ENCODE measurements at regions not wholly inside any gene's neighbourhood (a gene's known extent, or its start where the extent isn't known, plus 50 kb on each side); places are given as distances from the start of the nearest gene placed in this dataset.

GRCh38 chr9:96027251-96028131 is 152.0 kb downstream of the ERCC6L2 start:
- DNase-seq (ENCODE audit: low spot score) (no peak), ATAC-seq (ENCODE audit: low FRiP score) (peak; percentile 57)
- TF ChIP-seq CTCF (IDR thresholded peaks at IDR 0.05) = no peak

GRCh38 chr9:96026655-96027213 is 151.2 kb downstream of the ERCC6L2 start:
- ATAC-seq (ENCODE audit: low FRiP score) = peak; percentile 17
- TF ChIP-seq CTCF (IDR thresholded peaks at IDR 0.05) = no peak
- no peak for DNase-seq (ENCODE audit: low spot score)

GRCh38 chr9:96025995-96026602 is 150.6 kb downstream of the ERCC6L2 start:
- ATAC-seq (ENCODE audit: low FRiP score) (no peak), DNase-seq (ENCODE audit: low spot score) (no peak)
- no peak for TF ChIP-seq CTCF (IDR thresholded peaks at IDR 0.05)

- no peak for TF ChIP-seq CTCF (IDR thresholded peaks at IDR 0.05)
- DNase-seq (ENCODE audit: low spot score) = no peak
- ATAC-seq (ENCODE audit: low FRiP score) = no peak
These were observed 148.0 kb downstream of the ERCC6L2 start for GRCh38 chr9:96023486-96023885.

GRCh38 chr9:96022445-96023051 is 147.1 kb downstream of the ERCC6L2 start:
- DNase-seq (ENCODE audit: low spot score) (no peak), ATAC-seq (ENCODE audit: low FRiP score) (no peak)
- TF ChIP-seq CTCF (IDR thresholded peaks at IDR 0.05) = no peak

GRCh38 chr9:96021551-96022444 is 146.3 kb downstream of the ERCC6L2 start:
- TF ChIP-seq CTCF (IDR thresholded peaks at IDR 0.05) = no peak
- ATAC-seq (ENCODE audit: low FRiP score) (peak; percentile 25), DNase-seq (ENCODE audit: low spot score) (no peak)

Data from omental fat pad (tissue), 3 donors.